Ascending aorta (tissue), 2 donors: ENCODE measurements at regions not wholly inside any gene's neighbourhood (a gene's known extent, or its start where the extent isn't known, plus 50 kb on each side); places are given as distances from the start of the nearest gene placed in this dataset.

ENCODE experiments used
- DNase-seq, 2 donors: peaks; one replicate each; pipeline ENCODE4 v3.0.0-alpha.2; 2019; ENCODE audit warnings: low spot score in 2 of 2
- H3K27ac ChIP-seq, 2 donors: fragments of 200-600 bp; sonication (generic); one replicate each; pipeline ENCODE4 v1.5.1; 2016 to 2017; ENCODE audit warnings: mild to moderate bottlenecking in 1 of 2
- H3K27me3 ChIP-seq: fragments of 200-600 bp; sonication (generic); one replicate; pipeline ENCODE4 v1.5.1; 2017
- H3K36me3 ChIP-seq, 2 donors: fragments of 200-600 bp; sonication (generic); one replicate each; pipeline ENCODE4 v1.5.1; 2016
- H3K4me1 ChIP-seq, 2 donors: fragments of 200-600 bp; sonication (generic); one replicate each; pipeline ENCODE4 v1.5.1; 2016 to 2017; ENCODE audit warnings: mild to moderate bottlenecking in 1 of 2
- H3K4me3 ChIP-seq, 2 donors: fragments of 200-600 bp; sonication (generic); one replicate each; pipeline ENCODE4 v1.5.1; 2016 to 2017; ENCODE audit warnings: mild to moderate bottlenecking in 1 of 2
- H3K9me3 ChIP-seq, 2 donors: fragments of 200-600 bp; sonication (generic); one replicate each; pipeline ENCODE4 v1.5.1; 2016
- intact Hi-C: fragments of 100-400 bp; cut with DNase I; formaldehyde crosslinking; loops from one replicate; pipeline ENCODE4 v1.15.1; 2023
- TF ChIP-seq, protein P1 (sequence below), 3 experiments: fragments of 200-600 bp in 2 of 3; fragments of 450-650 bp in 1 of 3; sonication (generic) in 2 of 3; IDR thresholded peaks; one replicate each; pipeline ENCODE4 v1.5.1; 2016 to 2019; ENCODE audit warnings: antibody characterized with exemption in 3 of 3, mild to moderate bottlenecking in 1 of 3, moderate library complexity in 1 of 3

DNA sequence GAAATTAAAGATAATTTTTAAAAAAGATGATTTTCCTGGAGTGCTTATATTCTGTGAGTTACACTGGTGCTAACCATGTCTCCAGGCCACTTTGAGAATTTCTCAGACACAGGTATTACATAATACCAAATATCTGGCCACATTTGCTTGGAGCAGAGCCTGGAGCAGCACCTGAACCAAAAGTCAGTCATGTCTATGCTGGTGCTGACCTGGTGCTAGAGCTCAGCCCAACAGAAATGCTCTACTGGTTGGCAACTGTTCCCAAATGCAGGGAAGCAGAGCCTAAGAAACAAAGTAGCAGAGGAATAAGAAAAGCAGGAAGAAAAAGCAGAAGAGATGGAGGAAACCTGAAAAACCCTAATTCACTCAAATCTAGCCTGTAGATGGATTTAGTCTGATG, 135.7 kb upstream of the SLC7A14 start:
- no peak overlapping the region for H3K4me3 ChIP-seq
- no peak for DNase-seq
- no peaks in the 10 kb centered on the region for H3K4me1 ChIP-seq
- no peaks in the 10 kb centered on the region for H3K9me3 ChIP-seq
- TF ChIP-seq, protein P1, sequence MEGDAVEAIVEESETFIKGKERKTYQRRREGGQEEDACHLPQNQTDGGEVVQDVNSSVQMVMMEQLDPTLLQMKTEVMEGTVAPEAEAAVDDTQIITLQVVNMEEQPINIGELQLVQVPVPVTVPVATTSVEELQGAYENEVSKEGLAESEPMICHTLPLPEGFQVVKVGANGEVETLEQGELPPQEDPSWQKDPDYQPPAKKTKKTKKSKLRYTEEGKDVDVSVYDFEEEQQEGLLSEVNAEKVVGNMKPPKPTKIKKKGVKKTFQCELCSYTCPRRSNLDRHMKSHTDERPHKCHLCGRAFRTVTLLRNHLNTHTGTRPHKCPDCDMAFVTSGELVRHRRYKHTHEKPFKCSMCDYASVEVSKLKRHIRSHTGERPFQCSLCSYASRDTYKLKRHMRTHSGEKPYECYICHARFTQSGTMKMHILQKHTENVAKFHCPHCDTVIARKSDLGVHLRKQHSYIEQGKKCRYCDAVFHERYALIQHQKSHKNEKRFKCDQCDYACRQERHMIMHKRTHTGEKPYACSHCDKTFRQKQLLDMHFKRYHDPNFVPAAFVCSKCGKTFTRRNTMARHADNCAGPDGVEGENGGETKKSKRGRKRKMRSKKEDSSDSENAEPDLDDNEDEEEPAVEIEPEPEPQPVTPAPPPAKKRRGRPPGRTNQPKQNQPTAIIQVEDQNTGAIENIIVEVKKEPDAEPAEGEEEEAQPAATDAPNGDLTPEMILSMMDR (IDR thresholded peaks at IDR 0.05), result no peak
- H3K27ac ChIP-seq, result no peak overlapping the region
- no peaks in the 10 kb centered on the region for H3K36me3 ChIP-seq
- no peaks in the 10 kb centered on the region for H3K27me3 ChIP-seq
- intact Hi-C loops, result no loop called here

DNA sequence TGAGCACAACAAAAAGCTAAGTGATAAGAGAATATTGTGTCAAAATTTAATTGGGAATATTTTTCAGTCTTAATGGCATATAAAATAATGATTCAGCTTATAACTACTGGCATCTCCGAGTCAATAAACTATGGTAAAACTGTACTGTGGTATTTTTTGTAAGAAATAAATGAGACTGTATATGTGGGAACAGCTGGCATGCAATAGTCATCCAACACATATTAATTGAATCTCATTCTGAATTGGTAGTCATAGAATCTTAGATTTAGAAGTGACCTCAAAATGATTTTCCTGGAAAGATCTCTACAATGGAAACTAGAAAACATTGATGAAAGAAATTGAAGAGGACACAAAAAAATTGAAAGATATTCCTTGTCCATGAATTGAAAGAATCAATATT, 133.4 kb upstream of the SLC7A14 start:
- H3K27ac ChIP-seq, result no peak overlapping the region
- H3K4me3 ChIP-seq, result no peak overlapping the region
- intact Hi-C loops, result no loop called here
- H3K9me3 ChIP-seq, result no peaks in the 10 kb centered on the region
- TF ChIP-seq, protein P1 (IDR thresholded peaks at IDR 0.05), result no peak
- H3K27me3 ChIP-seq, result no peaks in the 10 kb centered on the region
- no peak for DNase-seq
- H3K36me3 ChIP-seq, result no peaks in the 10 kb centered on the region
- H3K4me1 ChIP-seq, result no peaks in the 10 kb centered on the region

DNA sequence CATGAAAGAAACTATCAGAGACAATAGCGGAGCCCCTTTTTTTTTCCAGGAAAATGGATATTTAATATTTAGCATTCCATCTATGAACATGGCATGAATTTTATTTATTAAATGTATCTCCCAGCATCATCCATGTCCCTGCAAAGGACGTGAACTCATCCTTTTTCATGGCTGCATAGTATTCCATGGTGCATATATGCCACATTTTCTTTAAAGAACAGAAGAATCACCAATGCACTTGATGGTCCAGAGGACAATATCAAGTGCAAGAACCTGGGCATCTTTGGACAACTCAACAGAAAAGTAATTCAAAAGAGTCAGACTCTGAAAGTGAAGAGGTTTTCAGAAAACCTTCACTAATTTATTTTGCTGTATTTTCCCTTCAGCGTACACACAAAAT, 133.0 kb upstream of the SLC7A14 start:
- Histone ChIP-seq H3K27ac (no peak overlapping the region), H3K4me1 (no peaks in the 10 kb centered on the region), H3K27me3 (no peaks in the 10 kb centered on the region), H3K36me3 (no peaks in the 10 kb centered on the region), H3K9me3 (no peaks in the 10 kb centered on the region), H3K4me3 (no peak overlapping the region)
- intact Hi-C loops, result no loop called here
- no peak for DNase-seq
- TF ChIP-seq, protein P1 (IDR thresholded peaks at IDR 0.05), result no peak

- TF ChIP-seq, protein P1 (IDR thresholded peaks at IDR 0.05), result no peak
- no peak for DNase-seq
- no peaks in the 10 kb centered on the region for H3K36me3 ChIP-seq
- H3K27me3 ChIP-seq, result no peaks in the 10 kb centered on the region
- H3K9me3 ChIP-seq, result no peaks in the 10 kb centered on the region
- intact Hi-C loops, result no loop called here
- H3K27ac ChIP-seq, result no peak overlapping the region
- H3K4me1 ChIP-seq, result no peaks in the 10 kb centered on the region
- H3K4me3 ChIP-seq, result no peak overlapping the region
These were observed 131.8 kb upstream of the SLC7A14 start for GRCh38 chr3:170717410-170718402.

- no peak for DNase-seq
- no peaks in the 10 kb centered on the region for H3K9me3 ChIP-seq
- H3K36me3 ChIP-seq, result no peaks in the 10 kb centered on the region
- no peaks in the 10 kb centered on the region for H3K27me3 ChIP-seq
- TF ChIP-seq, protein P1 (IDR thresholded peaks at IDR 0.05), result no peak
- no peak overlapping the region for H3K4me3 ChIP-seq
- no peaks in the 10 kb centered on the region for H3K4me1 ChIP-seq
- intact Hi-C loops, result no loop called here
- H3K27ac ChIP-seq, result no peak overlapping the region
These were observed 130.4 kb upstream of the SLC7A14 start for GRCh38 chr3:170716172-170716805.
